WERI-Rb-1 (cell line): ENCODE measurements at regions not wholly inside any gene's neighbourhood (a gene's known extent, or its start where the extent isn't known, plus 50 kb on each side); places are given as distances from the start of the nearest gene placed in this dataset.
A peak's percentile ranks its signal among the peaks of the same experiment; 100 is the strongest.

Source experiments
- DNase-seq: peaks from one replicate; pipeline ENCODE4 v3.0.0-alpha.2; 2020
- H3K27ac ChIP-seq: fragments of 250-450 bp; sonication (Bioruptor Pico); 2 replicates; pipeline ENCODE4 v1.5.1; 2020; ENCODE audit warnings: mild to moderate bottlenecking, moderate library complexity
- H3K27me3 ChIP-seq: fragments of 250-450 bp; sonication (Bioruptor Pico); 2 replicates; pipeline ENCODE4 v1.5.1; 2021; ENCODE audit warnings: mild to moderate bottlenecking, low read depth, moderate library complexity; ENCODE audit not compliant: insufficient read depth, severe bottlenecking
- H3K36me3 ChIP-seq: fragments of 250-450 bp; sonication (Bioruptor Pico); 2 replicates; pipeline ENCODE4 v1.5.1; 2020; ENCODE audit warnings: mild to moderate bottlenecking, moderate library complexity
- H3K4me3 ChIP-seq: 2 replicates; pipeline ENCODE4 v1.5.1; 2011; ENCODE audit warnings: low read depth, mild to moderate bottlenecking, control low read depth, low read length
- H3K9me3 ChIP-seq: fragments of 250-450 bp; sonication (Bioruptor Pico); 2 replicates; pipeline ENCODE4 v1.5.1; 2021; ENCODE audit warnings: mild to moderate bottlenecking, moderate library complexity; ENCODE audit not compliant: severe bottlenecking
- CTCF ChIP-seq: IDR thresholded peaks from 2 replicates; pipeline ENCODE4 v1.5.1; 2011; ENCODE audit warnings: low read depth, mild to moderate bottlenecking, control low read depth, inconsistent platforms, low read length

- H3K36me3 ChIP-seq = no peaks in the 10 kb centered on the region
- H3K27me3 ChIP-seq = no peaks in the 10 kb centered on the region
- TF ChIP-seq CTCF = no peak
- H3K9me3 ChIP-seq = peaks cover 6% of the 10 kb centered on the region
- no peak for DNase-seq
- H3K27ac ChIP-seq = no peak overlapping the region
- no peak overlapping the region for H3K4me3 ChIP-seq
Measured at GRCh38 chr19:31525610-31526147, 176.4 kb upstream of the TSHZ3 start.

- Histone ChIP-seq H3K4me3 (no peak overlapping the region), H3K9me3 (peaks cover 5% of the 10 kb centered on the region), H3K27ac (no peak overlapping the region), H3K27me3 (no peaks in the 10 kb centered on the region), H3K36me3 (no peaks in the 10 kb centered on the region)
- TF ChIP-seq CTCF = no peak
- no peak for DNase-seq
Measured at GRCh38 chr19:31527443-31527842, 178.2 kb upstream of the TSHZ3 start.

GRCh38 chr19:31528261-31528660, 179.0 kb upstream of the TSHZ3 start:
- no peak for TF ChIP-seq CTCF
- H3K27ac ChIP-seq = no peak overlapping the region
- H3K9me3 ChIP-seq = peaks cover 5% of the 10 kb centered on the region
- H3K36me3 ChIP-seq = no peaks in the 10 kb centered on the region
- no peak for DNase-seq
- H3K4me3 ChIP-seq = no peak overlapping the region
- H3K27me3 ChIP-seq = no peaks in the 10 kb centered on the region

- peaks cover 5% of the 10 kb centered on the region for H3K9me3 ChIP-seq
- no peaks in the 10 kb centered on the region for H3K27me3 ChIP-seq
- H3K4me3 ChIP-seq = no peak overlapping the region
- DNase-seq = no peak
- TF ChIP-seq CTCF = no peak
- H3K36me3 ChIP-seq = no peaks in the 10 kb centered on the region
- H3K27ac ChIP-seq = no peak overlapping the region
Measured at GRCh38 chr19:31529121-31529520, 179.9 kb upstream of the TSHZ3 start.

GRCh38 chr19:31530781-31531180, 181.5 kb upstream of the TSHZ3 start:
- no peak for DNase-seq
- Histone ChIP-seq H3K27me3 (no peaks in the 10 kb centered on the region), H3K36me3 (no peaks in the 10 kb centered on the region), H3K9me3 (no peaks in the 10 kb centered on the region), H3K27ac (no peak overlapping the region), H3K4me3 (no peak overlapping the region)
- no peak for TF ChIP-seq CTCF

- no peak overlapping the region for H3K27ac ChIP-seq
- H3K9me3 ChIP-seq = no peaks in the 10 kb centered on the region
- H3K36me3 ChIP-seq = no peaks in the 10 kb centered on the region
- H3K4me3 ChIP-seq = no peak overlapping the region
- 0 out of 2 replicates have a peak, but pooled peaks have one; percentile 9 for TF ChIP-seq CTCF
- DNase-seq = no peak
- H3K27me3 ChIP-seq = no peaks in the 10 kb centered on the region
Measured at GRCh38 chr19:31531326-31531725, 182.1 kb upstream of the TSHZ3 start.
